ENCODE measurements at regions not wholly inside any gene's neighbourhood (a gene's known extent, or its start where the extent isn't known, plus 50 kb on each side); places are given as distances from the start of the nearest gene placed in this dataset.

GRCh38 chr11:82239498-82239897 lies 494.2 kb downstream of the FAM181B start:
- H3K9ac ChIP-seq (ENCODE audit: low read length in 5 of 5): no peak overlapping the region
- no peaks in the 10 kb centered on the region for H3K36me3 ChIP-seq (ENCODE audit: control insufficient read depth in 5 of 5, insufficient read depth in 5 of 5, low read length in 5 of 5)
- H3K27ac ChIP-seq (ENCODE audit: low read depth, low read length): no peak overlapping the region
- no peak overlapping the region for H3K4me3 ChIP-seq (ENCODE audit: low read depth in 1 of 5, low read length in 5 of 5)
- H3K27me3 ChIP-seq (ENCODE audit: control insufficient read depth in 5 of 5, insufficient read depth in 4 of 5, low read length in 5 of 5): no peaks in the 10 kb centered on the region
- H3K9me3 ChIP-seq (ENCODE audit: control insufficient read depth in 5 of 5, low read length in 5 of 5): peaks cover 0 to 7% (median 0%) of the 10 kb centered on the region in 5 donors
- no peaks in the 10 kb centered on the region for H3K4me1 ChIP-seq (ENCODE audit: control insufficient read depth in 5 of 5, insufficient read depth in 5 of 5, low read length in 5 of 5)

- no peak overlapping the region for H3K27ac ChIP-seq (ENCODE audit: low read depth, low read length)
- no peaks in the 10 kb centered on the region for H3K27me3 ChIP-seq (ENCODE audit: control insufficient read depth in 5 of 5, insufficient read depth in 4 of 5, low read length in 5 of 5)
- no peaks in the 10 kb centered on the region for H3K4me1 ChIP-seq (ENCODE audit: control insufficient read depth in 5 of 5, insufficient read depth in 5 of 5, low read length in 5 of 5)
- no peaks in the 10 kb centered on the region for H3K36me3 ChIP-seq (ENCODE audit: control insufficient read depth in 5 of 5, insufficient read depth in 5 of 5, low read length in 5 of 5)
- H3K4me3 ChIP-seq (ENCODE audit: low read depth in 1 of 5, low read length in 5 of 5): no peak overlapping the region
- H3K9me3 ChIP-seq (ENCODE audit: control insufficient read depth in 5 of 5, low read length in 5 of 5): peaks cover 0 to 3% (median 0%) of the 10 kb centered on the region in 5 donors
- no peak overlapping the region for H3K9ac ChIP-seq (ENCODE audit: low read length in 5 of 5)
Observed at GRCh38 chr11:82234256-82234655, 499.4 kb downstream of the FAM181B start.

- H3K27ac ChIP-seq (ENCODE audit: low read depth, low read length): no peak overlapping the region
- H3K36me3 ChIP-seq (ENCODE audit: control insufficient read depth in 5 of 5, insufficient read depth in 5 of 5, low read length in 5 of 5): no peaks in the 10 kb centered on the region
- H3K9me3 ChIP-seq (ENCODE audit: control insufficient read depth in 5 of 5, low read length in 5 of 5): peaks cover 0 to under 1% (median 0%) of the 10 kb centered on the region in 5 donors
- no peaks in the 10 kb centered on the region for H3K4me1 ChIP-seq (ENCODE audit: control insufficient read depth in 5 of 5, insufficient read depth in 5 of 5, low read length in 5 of 5)
- no peak overlapping the region for H3K4me3 ChIP-seq (ENCODE audit: low read depth in 1 of 5, low read length in 5 of 5)
- H3K27me3 ChIP-seq (ENCODE audit: control insufficient read depth in 5 of 5, insufficient read depth in 4 of 5, low read length in 5 of 5): no peaks in the 10 kb centered on the region
- H3K9ac ChIP-seq (ENCODE audit: low read length in 5 of 5): no peak overlapping the region
Observed at GRCh38 chr11:82233201-82233600, 500.5 kb downstream of the FAM181B start.

GRCh38 chr11:82229341-82229740 lies 504.3 kb downstream of the FAM181B start:
- no peak overlapping the region for H3K4me3 ChIP-seq (ENCODE audit: low read depth in 1 of 5, low read length in 5 of 5)
- no peaks in the 10 kb centered on the region for H3K9me3 ChIP-seq (ENCODE audit: control insufficient read depth in 5 of 5, low read length in 5 of 5)
- no peaks in the 10 kb centered on the region for H3K36me3 ChIP-seq (ENCODE audit: control insufficient read depth in 5 of 5, insufficient read depth in 5 of 5, low read length in 5 of 5)
- no peak overlapping the region for H3K27ac ChIP-seq (ENCODE audit: low read depth, low read length)
- H3K4me1 ChIP-seq (ENCODE audit: control insufficient read depth in 5 of 5, insufficient read depth in 5 of 5, low read length in 5 of 5): no peaks in the 10 kb centered on the region
- H3K27me3 ChIP-seq (ENCODE audit: control insufficient read depth in 5 of 5, insufficient read depth in 4 of 5, low read length in 5 of 5): no peaks in the 10 kb centered on the region
- no peak overlapping the region for H3K9ac ChIP-seq (ENCODE audit: low read length in 5 of 5)

GRCh38 chr11:82225930-82226329 lies 507.7 kb downstream of the FAM181B start:
- H3K9ac ChIP-seq (ENCODE audit: low read length in 5 of 5): no peak overlapping the region
- no peak overlapping the region for H3K4me3 ChIP-seq (ENCODE audit: low read depth in 1 of 5, low read length in 5 of 5)
- no peak overlapping the region for H3K27ac ChIP-seq (ENCODE audit: low read depth, low read length)
- no peaks in the 10 kb centered on the region for H3K4me1 ChIP-seq (ENCODE audit: control insufficient read depth in 5 of 5, insufficient read depth in 5 of 5, low read length in 5 of 5)
- H3K27me3 ChIP-seq (ENCODE audit: control insufficient read depth in 5 of 5, insufficient read depth in 4 of 5, low read length in 5 of 5): no peaks in the 10 kb centered on the region
- no peaks in the 10 kb centered on the region for H3K36me3 ChIP-seq (ENCODE audit: control insufficient read depth in 5 of 5, insufficient read depth in 5 of 5, low read length in 5 of 5)
- peaks cover 0 to 2% (median 0%) of the 10 kb centered on the region in 5 donors for H3K9me3 ChIP-seq (ENCODE audit: control insufficient read depth in 5 of 5, low read length in 5 of 5)

GRCh38 chr11:82225502-82225901 lies 508.2 kb downstream of the FAM181B start:
- Histone ChIP-seq H3K27ac (ENCODE audit: low read depth, low read length) (no peak overlapping the region), H3K9ac (ENCODE audit: low read length in 5 of 5) (no peak overlapping the region), H3K4me3 (ENCODE audit: low read depth in 1 of 5, low read length in 5 of 5) (no peak overlapping the region), H3K9me3 (ENCODE audit: control insufficient read depth in 5 of 5, low read length in 5 of 5) (peaks cover 0 to 2% (median 0%) of the 10 kb centered on the region in 5 donors), H3K4me1 (ENCODE audit: control insufficient read depth in 5 of 5, insufficient read depth in 5 of 5, low read length in 5 of 5) (no peaks in the 10 kb centered on the region), H3K36me3 (ENCODE audit: control insufficient read depth in 5 of 5, insufficient read depth in 5 of 5, low read length in 5 of 5) (no peaks in the 10 kb centered on the region), H3K27me3 (ENCODE audit: control insufficient read depth in 5 of 5, insufficient read depth in 4 of 5, low read length in 5 of 5) (no peaks in the 10 kb centered on the region)

- Histone ChIP-seq H3K27me3 (ENCODE audit: control insufficient read depth in 5 of 5, insufficient read depth in 4 of 5, low read length in 5 of 5) (no peaks in the 10 kb centered on the region), H3K27ac (ENCODE audit: low read depth, low read length) (no peak overlapping the region), H3K36me3 (ENCODE audit: control insufficient read depth in 5 of 5, insufficient read depth in 5 of 5, low read length in 5 of 5) (no peaks in the 10 kb centered on the region), H3K9me3 (ENCODE audit: control insufficient read depth in 5 of 5, low read length in 5 of 5) (no peaks in the 10 kb centered on the region), H3K4me1 (ENCODE audit: control insufficient read depth in 5 of 5, insufficient read depth in 5 of 5, low read length in 5 of 5) (no peaks in the 10 kb centered on the region), H3K4me3 (ENCODE audit: low read depth in 1 of 5, low read length in 5 of 5) (no peak overlapping the region), H3K9ac (ENCODE audit: low read length in 5 of 5) (no peak overlapping the region)
Observed at GRCh38 chr11:82216927-82217570, 516.6 kb downstream of the FAM181B start.

- H3K4me1 ChIP-seq (ENCODE audit: control insufficient read depth in 5 of 5, insufficient read depth in 5 of 5, low read length in 5 of 5): no peaks in the 10 kb centered on the region
- H3K27me3 ChIP-seq (ENCODE audit: control insufficient read depth in 5 of 5, insufficient read depth in 4 of 5, low read length in 5 of 5): no peaks in the 10 kb centered on the region
- no peak overlapping the region for H3K4me3 ChIP-seq (ENCODE audit: low read depth in 1 of 5, low read length in 5 of 5)
- no peaks in the 10 kb centered on the region for H3K9me3 ChIP-seq (ENCODE audit: control insufficient read depth in 5 of 5, low read length in 5 of 5)
- H3K9ac ChIP-seq (ENCODE audit: low read length in 5 of 5): no peak overlapping the region
- H3K36me3 ChIP-seq (ENCODE audit: control insufficient read depth in 5 of 5, insufficient read depth in 5 of 5, low read length in 5 of 5): no peaks in the 10 kb centered on the region
- H3K27ac ChIP-seq (ENCODE audit: low read depth, low read length): no peak overlapping the region
Observed at GRCh38 chr11:82210011-82210410, 523.7 kb downstream of the FAM181B start.

GRCh38 chr11:82195283-82195682 lies 538.4 kb downstream of the FAM181B start:
- Histone ChIP-seq H3K27ac (ENCODE audit: low read depth, low read length) (no peak overlapping the region), H3K9me3 (ENCODE audit: control insufficient read depth in 5 of 5, low read length in 5 of 5) (no peaks in the 10 kb centered on the region), H3K27me3 (ENCODE audit: control insufficient read depth in 5 of 5, insufficient read depth in 4 of 5, low read length in 5 of 5) (no peaks in the 10 kb centered on the region), H3K9ac (ENCODE audit: low read length in 5 of 5) (no peak overlapping the region), H3K4me3 (ENCODE audit: low read depth in 1 of 5, low read length in 5 of 5) (no peak overlapping the region), H3K4me1 (ENCODE audit: control insufficient read depth in 5 of 5, insufficient read depth in 5 of 5, low read length in 5 of 5) (no peaks in the 10 kb centered on the region), H3K36me3 (ENCODE audit: control insufficient read depth in 5 of 5, insufficient read depth in 5 of 5, low read length in 5 of 5) (no peaks in the 10 kb centered on the region)

- Histone ChIP-seq H3K27me3 (ENCODE audit: control insufficient read depth in 5 of 5, insufficient read depth in 4 of 5, low read length in 5 of 5) (no peaks in the 10 kb centered on the region), H3K4me1 (ENCODE audit: control insufficient read depth in 5 of 5, insufficient read depth in 5 of 5, low read length in 5 of 5) (no peaks in the 10 kb centered on the region), H3K4me3 (ENCODE audit: low read depth in 1 of 5, low read length in 5 of 5) (no peak overlapping the region), H3K9me3 (ENCODE audit: control insufficient read depth in 5 of 5, low read length in 5 of 5) (no peaks in the 10 kb centered on the region), H3K36me3 (ENCODE audit: control insufficient read depth in 5 of 5, insufficient read depth in 5 of 5, low read length in 5 of 5) (no peaks in the 10 kb centered on the region), H3K27ac (ENCODE audit: low read depth, low read length) (no peak overlapping the region), H3K9ac (ENCODE audit: low read length in 5 of 5) (no peak overlapping the region)
Observed at GRCh38 chr11:82194521-82194920, 539.1 kb downstream of the FAM181B start.

All from subcutaneous abdominal adipose tissue (tissue), 5 donors.